Heart right ventricle (tissue), 16 donors: ENCODE measurements at regions not wholly inside any gene's neighbourhood (a gene's known extent, or its start where the extent isn't known, plus 50 kb on each side); places are given as distances from the start of the nearest gene placed in this dataset.

Experiments used
- ATAC-seq, 8 donors: fragments of 200-7000 bp; cut with Tn5 transposase; one replicate each; pipeline ENCODE4 v1.9.1; 2020; ENCODE audit warnings: mild to moderate bottlenecking in 8 of 8, moderate library complexity in 8 of 8, moderate number of reproducible peaks in 1 of 8
- DNase-seq, 2 donors: peaks; one replicate each; pipeline ENCODE4 v3.0.0-alpha.2; 2020
- H3K27ac ChIP-seq, 10 donors: fragments of 200-600 bp; sonication (generic) in 2 of 10; one replicate each; pipeline versions ENCODE4 v1.5.0 to v1.8.0; 2020 to 2022; ENCODE audit warnings: mild to moderate bottlenecking in 3 of 10
- H3K27me3 ChIP-seq, 7 donors: fragments of 200-600 bp; one replicate each; pipeline ENCODE4 v1.8.0; 2021 to 2022; ENCODE audit warnings: mild to moderate bottlenecking in 2 of 7
- H3K36me3 ChIP-seq, 9 donors: fragments of 200-600 bp; sonication (generic) in 1 of 9; one replicate each; pipeline versions ENCODE4 v1.5.0 to v1.8.0; 2020 to 2022; ENCODE audit warnings: mild to moderate bottlenecking in 2 of 9
- H3K4me1 ChIP-seq, 9 donors: fragments of 200-600 bp; sonication (generic) in 1 of 9; one replicate each; pipeline versions ENCODE4 v1.5.0 to v1.8.0; 2020 to 2022; ENCODE audit warnings: mild to moderate bottlenecking in 4 of 9
- H3K4me3 ChIP-seq, 10 donors: fragments of 200-600 bp; sonication (generic) in 2 of 10; one replicate each; pipeline versions ENCODE4 v1.5.0 to v1.8.0; 2020 to 2022; ENCODE audit warnings: mild to moderate bottlenecking in 7 of 10, moderate library complexity in 2 of 10
- H3K9me3 ChIP-seq, 11 donors: fragments of 200-600 bp in 10 of 11; sonication (generic) in 2 of 11; one replicate each; pipeline versions ENCODE4 v1.5.0 to v1.8.0; 2013 to 2022; ENCODE audit warnings: mild to moderate bottlenecking in 2 of 11, control low read depth in 1 of 11, moderate library complexity in 1 of 11
- CTCF ChIP-seq, 9 donors: fragments of 200-600 bp; sonication (generic) in 2 of 9; IDR thresholded peaks; one replicate each; pipeline versions ENCODE4 v1.5.0 to v1.8.0; 2021 to 2022; ENCODE audit warnings: antibody characterized with exemption in 9 of 9, mild to moderate bottlenecking in 5 of 9, moderate library complexity in 1 of 9
- WGBS, 2 donors: extraction: QIAGEN DNeasy Blood & Tissue Kit; methylation state at CpG; one replicate each; pipeline ENCODE4 v1.1.7; 2013; ENCODE audit warnings: inconsistent platforms in 1 of 2; 5-methylcytosine and 5-hydroxymethylcytosine counted together
- intact Hi-C, 10 donors: fragments of 100-400 bp; cut with DNase I; formaldehyde crosslinking; loops; one replicate each; pipeline versions ENCODE4 v1.11.1 to v1.14.2; 2022
- donor health status: Arrhythmogenic right ventricular cardiomyopathy.
- donor health status: ischemic (EF 13 %, LVEDD 7.1; RV severe dilation, severe dysfunction).
- donor health status: healthy with polysubstance abuse.
- donor health status: DM: no; HTN: yes; CAD: no.
- donor health status: DM: no; HTN: no; CAD: no.
- donor health status: ischemic (EF 25% LVEDD 6.9; RV normal size, moderate dysfunction).
- donor health status: ischemic (EF 25% LVEDD 5.7; RV mildly dilated, moderate dysfunction).
- donor health status: healthy.
- donor health status: DM: yes; HTN: yes; CAD: no.
- donor health status: Ischemic cardiomyopathy.
- donor health status: ischemic (EF 35%, LVEDD 5.7; RV mildly dilated, moderate dysfunction).
- donor health status: nonischemic (EF 11% LVEDD 7.7; RV severe dilation, severe dysfunction).
- donor health status: DM: yes; HTN: yes; CAD: no.
- donor health status: PGD.
- donor health status: ischemic (EF 29% LVEDD 5.4; RV normal size, mild dysfunction).
- donor health status: nonischemic (EF 23%, LVEDD 6.1; RV moderate dilation, normal function).

- Histone ChIP-seq H3K9me3 (no peaks in the 10 kb centered on the region), H3K4me1 (no peaks in the 10 kb centered on the region), H3K27me3 (peaks cover 0 to 8% (median 0%) of the 10 kb centered on the region in 7 donors), H3K4me3 (no peak overlapping the region), H3K27ac (no peak overlapping the region), H3K36me3 (no peaks in the 10 kb centered on the region)
- WGBS, 2 donors, result 89% methylated on average over 14 of the region's 14 CpGs
- DNase-seq (no peak), ATAC-seq (no peak)
- no peak for TF ChIP-seq CTCF (IDR thresholded peaks at IDR 0.05)
- intact Hi-C loops, result no loop called here
Observed at GRCh38 chr18:78174737-78175136, 804.9 kb upstream of the SALL3 start.

- no peaks in the 10 kb centered on the region for H3K4me1 ChIP-seq
- DNase-seq (no peak), ATAC-seq (no peak)
- peaks cover 0 to 4% (median 0%) of the 10 kb centered on the region in 7 donors for H3K27me3 ChIP-seq
- TF ChIP-seq CTCF (IDR thresholded peaks at IDR 0.05), result no peak
- WGBS, 2 donors, result 75 to 82% methylated on average over 4 of the region's 4 CpGs
- peaks cover 0 to 23% (median 8%) of the 10 kb centered on the region in 11 donors for H3K9me3 ChIP-seq
- H3K27ac ChIP-seq, result no peak overlapping the region
- no peaks in the 10 kb centered on the region for H3K36me3 ChIP-seq
- H3K4me3 ChIP-seq, result no peak overlapping the region
- intact Hi-C loops, result no loop called here
Observed at GRCh38 chr18:78178812-78179211, 800.8 kb upstream of the SALL3 start.

- peaks cover 0 to 39% (median 13%) of the 10 kb centered on the region in 11 donors for H3K9me3 ChIP-seq
- WGBS, 2 donors, result 73 to 77% methylated on average over 12 of the region's 12 CpGs
- H3K4me3 ChIP-seq, result no peak overlapping the region
- no peak overlapping the region for H3K27ac ChIP-seq
- no peak for ATAC-seq
- no peak for DNase-seq
- intact Hi-C loops, result no loop called here
- no peaks in the 10 kb centered on the region for H3K36me3 ChIP-seq
- no peak for TF ChIP-seq CTCF (IDR thresholded peaks at IDR 0.05)
- H3K27me3 ChIP-seq, result no peaks in the 10 kb centered on the region
- no peaks in the 10 kb centered on the region for H3K4me1 ChIP-seq
Observed at GRCh38 chr18:78180741-78181140, 798.9 kb upstream of the SALL3 start.

- no peaks in the 10 kb centered on the region for H3K27me3 ChIP-seq
Observed at GRCh38 chr18:78183815-78184214, 795.8 kb upstream of the SALL3 start.

More at GRCh38 chr18:78183815-78184214, 795.8 kb upstream of the SALL3 start:
- H3K4me3 ChIP-seq, result no peak overlapping the region
- TF ChIP-seq CTCF (IDR thresholded peaks at IDR 0.05), result no peak
- intact Hi-C loops, result no loop called here
- no peaks in the 10 kb centered on the region for H3K36me3 ChIP-seq
- no peak overlapping the region for H3K27ac ChIP-seq
- ATAC-seq (no peak), DNase-seq (no peak)
- H3K4me1 ChIP-seq, result no peaks in the 10 kb centered on the region
- peaks cover 0 to 47% (median 13%) of the 10 kb centered on the region in 11 donors for H3K9me3 ChIP-seq
